ENCODE measurements at regions not wholly inside any gene's neighbourhood (a gene's known extent, or its start where the extent isn't known, plus 50 kb on each side); places are given as distances from the start of the nearest gene placed in this dataset.

GRCh38 chr10:34885011-34885410, 69.9 kb upstream of the PARD3 start:
- TF ChIP-seq CTCF (IDR thresholded peaks at IDR 0.05) (no peak), POLR2A (IDR thresholded peaks at IDR 0.05) (no peak)
